COLO829 (cell line): ENCODE measurements at regions not wholly inside any gene's neighbourhood (a gene's known extent, or its start where the extent isn't known, plus 50 kb on each side); places are given as distances from the start of the nearest gene placed in this dataset.

Experiments
- DNase-seq: peaks from one replicate; pipeline ENCODE4 v3.0.0; 2012; ENCODE audit warnings: low spot score

- DNase-seq = no peak
These were observed 301.6 kb upstream of the THBS1 start for GRCh38 chr15:39279311-39279710.

GRCh38 chr15:39281094-39281493, 299.8 kb upstream of the THBS1 start:
- DNase-seq = no peak

- DNase-seq = no peak
These were observed 298.1 kb upstream of the THBS1 start for GRCh38 chr15:39282663-39283208.

- DNase-seq = no peak
These were observed 297.3 kb upstream of the THBS1 start for GRCh38 chr15:39283531-39283930.

GRCh38 chr15:39285071-39285470, 295.8 kb upstream of the THBS1 start:
- no peak for DNase-seq

- DNase-seq = no peak
These were observed 295.2 kb upstream of the THBS1 start for GRCh38 chr15:39285663-39286062.

- no peak for DNase-seq
These were observed 294.2 kb upstream of the THBS1 start for GRCh38 chr15:39286706-39287105.

- DNase-seq = no peak
These were observed 293.3 kb upstream of the THBS1 start for GRCh38 chr15:39287322-39288195.

GRCh38 chr15:39290711-39291435, 290.0 kb upstream of the THBS1 start:
- DNase-seq = no peak

- no peak for DNase-seq
These were observed 289.2 kb upstream of the THBS1 start for GRCh38 chr15:39291690-39292089.

GRCh38 chr15:39296955-39297354, 283.9 kb upstream of the THBS1 start:
- no peak for DNase-seq

GRCh38 chr15:39298271-39298962, 282.5 kb upstream of the THBS1 start:
- no peak for DNase-seq

GRCh38 chr15:39299486-39300267, 281.2 kb upstream of the THBS1 start:
- DNase-seq = no peak

- peak; percentile 38 for DNase-seq
These were observed 280.3 kb upstream of the THBS1 start for GRCh38 chr15:39300451-39301153.

- no peak for DNase-seq
These were observed 279.3 kb upstream of the THBS1 start for GRCh38 chr15:39301589-39301999.

GRCh38 chr15:39302936-39303335, 277.9 kb upstream of the THBS1 start:
- no peak for DNase-seq

- no peak for DNase-seq
These were observed 276.6 kb upstream of the THBS1 start for GRCh38 chr15:39304201-39304841.

- no peak for DNase-seq
These were observed 275.7 kb upstream of the THBS1 start for GRCh38 chr15:39304931-39305728.

GRCh38 chr15:39310633-39311032, 270.2 kb upstream of the THBS1 start:
- DNase-seq = no peak

- no peak for DNase-seq
These were observed 267.9 kb upstream of the THBS1 start for GRCh38 chr15:39312984-39313383.
